HEK293T (cell line): ENCODE measurements at regions not wholly inside any gene's neighbourhood (a gene's known extent, or its start where the extent isn't known, plus 50 kb on each side); places are given as distances from the start of the nearest gene placed in this dataset.
"Not testable (repeated sequence)": the region's sequence is repeated elsewhere in the genome, so short reads cannot be mapped to it uniquely, and the experiment has no call there.

Source experiments
- CTCF ChIA-PET: fragments of 350-600 bp; formaldehyde crosslinking; extraction: SDS; loops from one replicate; lab custom pipeline; 2021; ENCODE audit warnings: antibody characterized with exemption, inconsistent platforms; lab: Yijun Ruan, JAX
- POLR2A ChIA-PET: fragments of 350-600 bp; formaldehyde crosslinking; extraction: SDS; loops from one replicate; lab custom pipeline; 2020; ENCODE audit warnings: antibody characterized with exemption, inconsistent platforms; lab: Yijun Ruan, JAX
- DNase-seq: peaks from one replicate; pipeline ENCODE4 v3.0.0; 2012; ENCODE audit warnings: mixed read lengths; ENCODE audit errors: extremely low spot score
- ARNT ChIP-seq: fragments of 450-650 bp; IDR thresholded peaks from 2 replicates; pipeline ENCODE4 v1.6.1; 2017; ENCODE audit warnings: mild to moderate bottlenecking
- BHLHE40 ChIP-seq: fragments of 450-650 bp; IDR thresholded peaks from 2 replicates; pipeline ENCODE4 v1.6.1; 2016; ENCODE audit warnings: mild to moderate bottlenecking, moderate library complexity, borderline replicate concordance
- CTBP1 ChIP-seq: fragments of 450-650 bp; IDR thresholded peaks from 2 replicates; pipeline ENCODE4 v1.6.1; 2016; ENCODE audit warnings: borderline replicate concordance
- ELF4 ChIP-seq: fragments of 450-650 bp; IDR thresholded peaks from 2 replicates; pipeline ENCODE4 v1.6.1; 2017; ENCODE audit warnings: antibody characterized with exemption
- FOXA1 ChIP-seq: fragments of 450-650 bp; IDR thresholded peaks from 2 replicates; pipeline ENCODE4 v1.6.1; 2016; ENCODE audit warnings: mild to moderate bottlenecking
- FOXK2 ChIP-seq: fragments of 450-650 bp; IDR thresholded peaks from 2 replicates; pipeline ENCODE4 v1.6.1; 2016; ENCODE audit warnings: mild to moderate bottlenecking
- FOXM1 ChIP-seq: fragments of 450-650 bp; IDR thresholded peaks from 2 replicates; pipeline ENCODE4 v1.6.1; 2017; ENCODE audit warnings: mild to moderate bottlenecking, borderline replicate concordance
- HDGF ChIP-seq: fragments of 450-650 bp; IDR thresholded peaks from 2 replicates; pipeline ENCODE4 v1.6.1; 2017; ENCODE audit warnings: antibody characterized with exemption, borderline replicate concordance
- L3MBTL2 ChIP-seq: fragments of 450-650 bp; conservative IDR thresholded peaks from 2 replicates; pipeline ENCODE4 v1.6.1; 2016; ENCODE audit warnings: mild to moderate bottlenecking
- LEF1 ChIP-seq: fragments of 450-650 bp; IDR thresholded peaks from 2 replicates; pipeline ENCODE4 v1.6.1; 2017; ENCODE audit warnings: mild to moderate bottlenecking, borderline replicate concordance
- NFRKB ChIP-seq: fragments of 450-650 bp; IDR thresholded peaks from 2 replicates; pipeline ENCODE4 v1.6.1; 2016; ENCODE audit warnings: mild to moderate bottlenecking, moderate library complexity
- SP1 ChIP-seq: fragments of 450-650 bp; IDR thresholded peaks from 2 replicates; pipeline ENCODE4 v1.6.1; 2017
- SUZ12 ChIP-seq: fragments of 450-650 bp; IDR thresholded peaks from 2 replicates; pipeline ENCODE4 v1.6.1; 2016; ENCODE audit warnings: mild to moderate bottlenecking
- TARDBP ChIP-seq: fragments of 450-650 bp; IDR thresholded peaks from 2 replicates; pipeline ENCODE4 v1.6.1; 2016
- ZNF384 ChIP-seq: fragments of 450-650 bp; IDR thresholded peaks from 2 replicates; pipeline ENCODE4 v1.6.1; 2016
- TF ChIP-seq, protein P1 (sequence below): fragments of 450-650 bp; IDR thresholded peaks from 2 replicates; pipeline ENCODE4 v1.6.1; 2016

DNA sequence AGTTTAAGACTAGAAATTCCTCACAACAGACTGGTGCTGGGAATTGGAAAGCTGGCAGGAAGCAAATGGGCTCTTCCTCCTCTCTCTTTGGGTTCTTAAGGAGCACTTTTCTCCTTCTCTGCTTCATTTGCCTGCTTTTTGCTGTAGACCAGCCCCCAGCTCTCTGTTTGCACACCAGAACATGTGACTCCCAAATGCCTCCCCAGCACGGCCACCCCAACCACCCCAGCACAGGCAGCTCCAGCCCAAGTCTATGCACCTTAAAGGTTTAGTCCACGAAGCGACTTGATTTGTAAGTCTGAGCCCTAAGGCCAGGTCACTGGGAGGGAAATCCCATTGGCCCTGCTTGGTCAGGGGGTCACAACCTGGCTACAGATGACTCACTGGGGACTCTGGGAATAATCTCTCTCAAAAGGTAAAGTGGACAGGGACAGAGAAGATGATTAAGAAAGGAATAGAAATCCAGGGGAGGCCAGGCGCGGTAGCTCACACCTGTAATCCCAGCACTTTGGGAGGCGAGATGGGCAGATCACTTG, 377.8 kb upstream of the PROK2 start:
- DNase-seq: no peak
- TF ChIP-seq, protein P1, sequence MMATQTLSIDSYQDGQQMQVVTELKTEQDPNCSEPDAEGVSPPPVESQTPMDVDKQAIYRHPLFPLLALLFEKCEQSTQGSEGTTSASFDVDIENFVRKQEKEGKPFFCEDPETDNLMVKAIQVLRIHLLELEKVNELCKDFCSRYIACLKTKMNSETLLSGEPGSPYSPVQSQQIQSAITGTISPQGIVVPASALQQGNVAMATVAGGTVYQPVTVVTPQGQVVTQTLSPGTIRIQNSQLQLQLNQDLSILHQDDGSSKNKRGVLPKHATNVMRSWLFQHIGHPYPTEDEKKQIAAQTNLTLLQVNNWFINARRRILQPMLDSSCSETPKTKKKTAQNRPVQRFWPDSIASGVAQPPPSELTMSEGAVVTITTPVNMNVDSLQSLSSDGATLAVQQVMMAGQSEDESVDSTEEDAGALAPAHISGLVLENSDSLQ: no peak
- TF ChIP-seq HDGF (no peak), L3MBTL2 (no peak), ARNT (no peak), ELF4 (no peak), SP1 (no peak), BHLHE40 (no peak), LEF1 (no peak), FOXA1 (no peak), CTBP1 (no peak), FOXK2 (no peak), ZNF384 (no peak), SUZ12 (no peak), NFRKB (no peak), TARDBP (no peak), FOXM1 (no peak)
- ChIA-PET CTCF (interaction anchor here (0.6 kb wide), 1 partner anchor 10 kb away, joined by 3 read pairs; no protein-coding TSS in a partner anchor), POLR2A (interaction anchor here (1.4 kb wide), 1 partner anchor 17 kb away, joined by 3 read pairs; no protein-coding TSS in a partner anchor)

GRCh38 chr3:72161881-72162595, 377.1 kb upstream of the PROK2 start:
- ChIA-PET POLR2A (interaction anchor here (1.4 kb wide), 1 partner anchor 16 kb away, joined by 3 read pairs; no protein-coding TSS in a partner anchor), CTCF (interaction anchor here (0.6 kb wide), 2 partner anchors 11 to 152 kb away, joined by 3 read pairs; no protein-coding TSS in a partner anchor)
- no peak for TF ChIP-seq FOXM1
- no peak for TF ChIP-seq FOXK2
- no peak for TF ChIP-seq SP1
- TF ChIP-seq ZNF384: no peak
- no peak for TF ChIP-seq ELF4
- no peak for TF ChIP-seq SUZ12
- TF ChIP-seq, protein P1: no peak
- TF ChIP-seq FOXA1: no peak
- no peak for TF ChIP-seq CTBP1
- no peak for TF ChIP-seq ARNT
- TF ChIP-seq L3MBTL2: no peak
- TF ChIP-seq HDGF: no peak
- no peak for TF ChIP-seq BHLHE40
- DNase-seq: no peak

DNA sequence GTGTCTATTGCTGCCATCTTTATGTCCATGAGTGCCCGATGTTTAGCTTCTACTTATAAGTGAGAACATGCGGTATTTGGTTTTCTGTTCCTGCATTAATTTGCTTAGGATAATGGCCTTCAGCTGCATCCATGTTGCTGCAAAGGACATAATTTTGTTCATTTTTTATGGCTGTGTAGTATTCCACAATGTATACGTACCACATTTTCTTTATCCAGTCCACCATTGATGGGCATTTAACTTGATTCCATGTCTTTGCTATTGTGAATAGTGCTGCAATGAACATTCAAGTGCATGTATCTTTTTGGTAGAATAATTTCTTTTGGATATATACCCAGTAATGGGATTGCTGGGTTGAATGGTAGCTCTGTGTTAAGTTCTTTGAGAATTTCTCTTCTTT, 376.3 kb upstream of the PROK2 start:
- DNase-seq, POLR2A ChIA-PET: not testable (repeated sequence)
- CTCF ChIA-PET: interaction anchor here (0.6 kb wide), 1 partner anchor 151 kb away, joined by 3 read pairs; no protein-coding TSS in a partner anchor

- no peak for DNase-seq
- CTCF ChIA-PET: no interaction called here
- TF ChIP-seq NFRKB: no peak
- no peak for TF ChIP-seq L3MBTL2
- TF ChIP-seq ELF4: no peak
- no peak for TF ChIP-seq ZNF384
- TF ChIP-seq LEF1: no peak
- TF ChIP-seq BHLHE40: no peak
- TF ChIP-seq TARDBP: no peak
- TF ChIP-seq HDGF: no peak
- TF ChIP-seq SP1: no peak
- no peak for TF ChIP-seq ARNT
- TF ChIP-seq CTBP1: no peak
- TF ChIP-seq FOXM1: no peak
- no peak for TF ChIP-seq SUZ12
- TF ChIP-seq FOXK2: no peak
- TF ChIP-seq FOXA1: no peak
- TF ChIP-seq, protein P1: no peak
- POLR2A ChIA-PET: no interaction called here
These were observed 375.4 kb upstream of the PROK2 start for GRCh38 chr3:72160351-72160750.

DNA sequence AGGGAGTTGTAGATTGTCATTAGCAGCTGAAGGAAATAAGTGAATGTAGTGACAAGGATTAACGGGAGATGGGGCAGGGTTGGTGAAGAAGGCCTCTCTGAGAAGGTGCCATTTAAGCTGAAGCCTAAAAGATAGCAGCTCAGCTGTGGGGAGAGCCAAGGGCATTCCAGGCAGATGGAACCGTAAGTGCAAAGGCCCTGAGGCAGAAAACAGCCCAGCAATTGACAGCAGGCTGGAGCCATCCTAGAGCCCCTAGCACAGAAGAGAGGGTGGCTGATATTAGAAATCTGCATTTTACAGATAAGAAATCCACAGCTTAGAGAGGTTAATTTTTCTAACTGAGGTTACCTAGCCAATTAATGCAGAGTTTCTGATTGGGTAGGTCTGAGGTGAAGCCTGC, 374.5 kb upstream of the PROK2 start:
- ChIA-PET CTCF (no interaction called here), POLR2A (no interaction called here)
- DNase-seq: no peak
- no peak for TF ChIP-seq LEF1
- no peak for TF ChIP-seq FOXA1
- no peak for TF ChIP-seq ELF4
- no peak for TF ChIP-seq TARDBP

- POLR2A ChIA-PET: no interaction called here
These were observed 373.8 kb upstream of the PROK2 start for GRCh38 chr3:72158639-72159326.

More at GRCh38 chr3:72158639-72159326, 373.8 kb upstream of the PROK2 start:
- no peak for TF ChIP-seq FOXA1
- no peak for TF ChIP-seq BHLHE40
- TF ChIP-seq SP1: no peak
- TF ChIP-seq TARDBP: no peak
- no peak for TF ChIP-seq FOXM1
- no peak for DNase-seq
- CTCF ChIA-PET: no interaction called here
